GM21528 (cell line): ENCODE measurements at regions not wholly inside any gene's neighbourhood (a gene's known extent, or its start where the extent isn't known, plus 50 kb on each side); places are given as distances from the start of the nearest gene placed in this dataset.

Experiments
- ATAC-seq: cut with Tn5 transposase; IDR thresholded peaks from one replicate; pipeline ENCODE4 v1.9.1; 2021; ENCODE audit warnings: mild to moderate bottlenecking, moderate library complexity; ENCODE audit not compliant: unreplicated experiment, low FRiP score

- no peak for ATAC-seq
Measured at GRCh38 chr2:147520817-147521216, 324.0 kb upstream of the ACVR2A start.

GRCh38 chr2:147519178-147519577 lies 325.7 kb upstream of the ACVR2A start:
- no peak for ATAC-seq

- ATAC-seq = no peak
Measured at GRCh38 chr2:147515213-147515612, 329.6 kb upstream of the ACVR2A start.

GRCh38 chr2:147512206-147512605 lies 332.6 kb upstream of the ACVR2A start:
- ATAC-seq = no peak

DNA sequence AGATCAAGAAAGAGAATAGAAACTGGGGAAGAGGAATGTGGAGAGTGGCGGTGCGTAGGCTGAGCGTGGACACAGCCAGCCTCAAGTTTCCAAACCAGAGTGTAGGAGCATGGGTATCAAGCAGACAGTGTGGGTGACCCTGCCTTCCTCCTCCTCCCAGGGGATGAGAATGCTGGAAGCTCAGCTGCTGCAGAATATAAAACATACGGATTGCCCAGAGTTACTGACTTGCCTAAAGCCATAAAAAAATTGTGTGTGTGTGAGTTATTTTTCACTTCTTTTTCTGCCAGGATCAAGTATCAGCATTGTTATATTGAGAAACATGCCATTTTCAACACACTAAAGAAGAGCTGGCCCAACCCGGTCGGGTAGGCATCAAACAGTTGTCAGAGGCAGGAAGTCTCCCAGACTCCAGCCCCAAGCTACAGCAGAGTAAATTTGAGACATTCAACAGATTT lies 333.3 kb upstream of the ACVR2A start:
- no peak for ATAC-seq

GRCh38 chr2:147509821-147510220 lies 335.0 kb upstream of the ACVR2A start:
- no peak for ATAC-seq

- ATAC-seq = no peak
Measured at GRCh38 chr2:147506889-147507288, 337.9 kb upstream of the ACVR2A start.

- ATAC-seq = no peak
Measured at GRCh38 chr2:147502711-147503290, 342.0 kb upstream of the ACVR2A start.

DNA sequence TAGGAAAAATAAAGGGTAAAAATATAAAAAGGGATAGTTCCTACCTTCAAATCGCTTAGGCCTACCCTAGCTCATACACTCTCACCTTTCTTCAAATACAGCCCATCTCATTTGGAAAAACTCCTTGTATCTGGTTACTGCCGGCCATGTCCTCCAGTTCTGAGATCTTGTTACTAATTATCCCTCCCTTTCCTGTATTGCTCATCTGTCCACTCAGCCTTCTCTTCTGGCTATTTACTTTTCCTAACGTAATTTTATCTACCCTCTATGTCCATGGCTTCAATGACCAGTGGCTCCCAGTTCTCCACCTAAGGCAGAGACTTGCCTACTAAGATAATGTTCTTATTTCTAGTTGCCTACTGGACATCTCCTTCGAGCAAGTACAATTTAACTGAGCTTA lies 342.9 kb upstream of the ACVR2A start:
- ATAC-seq = no peak

- no peak for ATAC-seq
Measured at GRCh38 chr2:147500819-147501395, 343.9 kb upstream of the ACVR2A start.

DNA sequence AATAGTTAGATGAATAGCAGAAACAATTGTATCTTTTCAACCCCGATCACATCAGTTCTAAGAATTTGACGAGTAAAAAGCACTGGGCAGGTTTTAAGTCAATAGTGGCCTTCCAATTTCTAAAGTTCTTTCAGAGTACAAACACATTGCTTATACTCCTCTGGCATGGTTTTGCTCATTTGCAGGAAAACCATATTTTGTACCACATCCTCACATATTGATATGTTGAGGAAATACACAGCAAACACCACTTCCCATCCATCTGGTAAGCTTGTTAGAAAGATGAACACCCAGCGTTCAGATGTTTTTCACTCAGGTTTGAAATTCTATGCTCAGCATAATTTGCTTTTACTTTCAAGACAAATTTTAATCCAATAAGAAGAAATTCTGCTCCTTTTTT lies 344.6 kb upstream of the ACVR2A start:
- ATAC-seq = no peak

DNA sequence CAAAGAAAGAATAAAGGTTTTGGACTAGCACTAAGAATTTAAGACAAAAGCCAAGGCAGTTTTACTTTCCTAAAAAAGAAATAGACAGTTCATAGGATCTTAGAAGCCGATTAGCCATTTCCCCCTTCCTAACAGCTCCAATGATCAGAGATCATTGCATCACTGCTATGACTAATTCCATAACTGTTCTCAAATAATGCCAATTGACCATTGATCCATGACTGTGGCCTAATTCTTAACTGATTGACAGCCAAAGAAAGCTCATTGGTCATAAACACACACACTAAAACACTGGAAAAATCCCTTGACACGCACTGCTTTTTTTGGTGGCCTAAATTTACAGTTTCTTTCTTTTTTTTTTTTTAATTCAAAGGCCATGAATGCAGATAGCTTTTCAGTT lies 345.0 kb upstream of the ACVR2A start:
- ATAC-seq = no peak

- ATAC-seq = no peak
Measured at GRCh38 chr2:147495734-147496133, 349.1 kb upstream of the ACVR2A start.

DNA sequence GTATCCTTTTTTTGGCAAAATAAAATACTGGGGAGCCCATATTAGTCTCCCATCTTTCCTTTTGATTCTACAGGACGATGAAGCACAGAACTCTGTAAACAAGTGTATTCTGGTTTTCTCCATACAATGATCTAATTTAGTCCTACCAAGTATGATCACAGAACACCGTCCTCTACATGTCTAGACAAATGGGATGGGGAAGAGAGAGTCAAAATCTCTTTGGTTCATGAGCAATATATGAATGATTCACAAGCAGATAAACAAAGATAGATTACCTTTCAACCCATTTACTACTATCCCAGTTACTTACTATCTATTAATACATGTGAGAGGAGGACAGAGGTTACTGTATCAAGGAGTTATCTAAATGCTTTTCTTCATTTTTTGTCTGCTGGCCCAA lies 352.4 kb upstream of the ACVR2A start:
- no peak for ATAC-seq

GRCh38 chr2:147491506-147491905 lies 353.3 kb upstream of the ACVR2A start:
- ATAC-seq = no peak

GRCh38 chr2:147490401-147491261 lies 354.2 kb upstream of the ACVR2A start:
- no peak for ATAC-seq

- ATAC-seq = no peak
Measured at GRCh38 chr2:147488472-147488871, 356.4 kb upstream of the ACVR2A start.

DNA sequence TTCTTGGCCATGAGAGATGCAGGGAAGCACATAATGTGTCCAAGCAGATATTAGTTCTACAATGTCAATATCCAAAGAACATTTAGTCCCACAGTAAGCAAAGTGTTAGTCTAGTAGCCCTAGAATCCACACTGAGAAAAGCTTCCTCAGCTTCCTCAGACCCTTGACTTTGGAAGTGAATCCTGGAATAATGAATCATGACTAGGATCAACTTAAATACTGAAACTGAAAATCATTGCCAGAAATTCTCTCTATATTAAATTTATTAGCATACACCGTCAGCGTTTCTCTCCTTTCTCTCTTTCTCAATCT lies 356.9 kb upstream of the ACVR2A start:
- ATAC-seq = no peak

DNA sequence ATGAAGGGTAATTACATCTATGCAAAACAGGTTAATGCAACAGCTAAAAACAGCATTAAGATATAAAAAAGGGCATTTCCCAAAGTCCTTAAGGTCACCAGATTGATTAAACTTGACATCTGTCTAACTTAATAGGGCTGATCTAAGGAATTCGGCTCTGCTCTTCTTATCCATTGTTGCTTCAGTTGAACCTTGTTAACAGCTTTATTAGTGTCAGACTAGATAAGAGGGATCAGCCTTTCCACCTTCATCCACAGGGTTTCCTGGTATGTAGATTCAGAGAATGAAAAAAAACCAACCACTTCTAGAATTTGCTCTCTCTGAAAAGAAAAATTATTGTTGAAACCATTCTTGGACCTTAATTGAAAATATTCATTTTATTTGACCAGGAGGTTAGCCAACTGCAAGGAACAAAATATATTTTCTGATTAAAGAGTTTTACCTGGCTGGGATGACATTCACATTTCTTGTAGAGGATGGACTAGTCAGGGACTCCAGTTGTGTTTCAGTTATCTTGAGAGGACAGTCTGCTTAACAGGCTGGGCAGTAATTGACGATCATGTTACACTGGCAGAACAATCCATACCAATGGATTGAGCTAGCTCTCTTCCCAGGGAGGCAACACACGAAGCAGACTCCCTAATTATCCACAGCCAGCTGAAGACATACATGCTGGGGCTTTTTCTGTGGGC lies 357.4 kb upstream of the ACVR2A start:
- ATAC-seq = no peak

- ATAC-seq = no peak
Measured at GRCh38 chr2:147485210-147485851, 359.5 kb upstream of the ACVR2A start.

DNA sequence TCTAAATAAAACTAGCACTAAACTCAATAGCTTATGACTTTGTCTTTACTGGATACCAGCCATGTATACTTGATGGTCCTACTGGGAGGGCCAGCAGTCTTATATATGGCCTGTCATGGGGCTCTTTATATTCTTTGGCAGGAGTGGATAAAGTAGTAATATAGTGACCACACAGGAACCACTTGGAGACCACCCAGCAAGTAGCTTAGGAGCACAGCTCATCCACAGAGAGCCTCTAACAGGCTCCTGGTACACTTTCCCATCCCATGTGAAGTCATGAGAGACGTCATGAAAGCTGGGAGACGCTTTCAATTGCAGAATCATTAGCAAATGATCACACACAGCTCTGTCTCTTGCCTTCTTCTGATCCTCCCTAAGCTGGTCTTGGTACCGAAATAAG lies 360.9 kb upstream of the ACVR2A start:
- ATAC-seq = no peak
